OCI-LY1 (cell line): ENCODE measurements at regions not wholly inside any gene's neighbourhood (a gene's known extent, or its start where the extent isn't known, plus 50 kb on each side); places are given as distances from the start of the nearest gene placed in this dataset.

ENCODE experiments used
- H2AFZ ChIP-seq: fragments of 200-600 bp; sonication (generic), shearing (Covaris generic); 2 replicates; pipeline ENCODE4 v1.6.0; 2014; ENCODE audit warnings: antibody characterized with exemption, mild to moderate bottlenecking, low read length
- H3F3A ChIP-seq: fragments of 200-600 bp; sonication (generic), shearing (Covaris generic); 2 replicates; pipeline ENCODE4 v1.6.0; 2014; ENCODE audit warnings: mild to moderate bottlenecking, antibody characterized with exemption, low read length, moderate library complexity; ENCODE audit not compliant: insufficient read depth
- H3K27ac ChIP-seq: fragments of 200-600 bp; sonication (generic); 2 replicates; pipeline ENCODE4 v1.5.1; 2014; ENCODE audit warnings: low read length, mixed run types, mild to moderate bottlenecking, low read depth; ENCODE audit not compliant: poor library complexity, severe bottlenecking
- H3K27me3 ChIP-seq: fragments of 200-600 bp; sonication (generic); 2 replicates; pipeline ENCODE4 v1.6.0; 2014; ENCODE audit warnings: antibody characterized with exemption, mild to moderate bottlenecking, low read length, moderate library complexity; ENCODE audit not compliant: insufficient read depth
- H3K36me3 ChIP-seq: fragments of 200-600 bp; sonication (generic); 2 replicates; pipeline ENCODE4 v1.6.1; 2014; ENCODE audit warnings: mild to moderate bottlenecking, antibody characterized with exemption, low read length, moderate library complexity, mixed read lengths; ENCODE audit not compliant: insufficient read depth
- H3K4me1 ChIP-seq: fragments of 200-600 bp; sonication (generic); 2 replicates; pipeline ENCODE4 v1.5.1; 2014; ENCODE audit warnings: mild to moderate bottlenecking, low read length, moderate library complexity; ENCODE audit not compliant: insufficient read depth, severe bottlenecking
- H3K4me2 ChIP-seq: fragments of 200-600 bp; sonication (generic), shearing (Covaris generic); 2 replicates; pipeline ENCODE4 v1.6.1; 2014; ENCODE audit warnings: low read length
- H3K4me3 ChIP-seq: fragments of 200-600 bp; sonication (generic); 2 replicates; pipeline ENCODE4 v1.5.1; 2014; ENCODE audit warnings: low read length, low read depth, mild to moderate bottlenecking, mixed read lengths; ENCODE audit not compliant: poor library complexity, severe bottlenecking
- H3K79me2 ChIP-seq: fragments of 200-600 bp; shearing (Covaris generic); 2 replicates; pipeline ENCODE4 v1.6.1; 2016; ENCODE audit warnings: mixed run types, low read length, mixed read lengths; ENCODE audit not compliant: insufficient read depth
- H3K9ac ChIP-seq: fragments of 200-600 bp; sonication (generic), shearing (Covaris generic); 2 replicates; pipeline ENCODE4 v1.6.1; 2014; ENCODE audit warnings: mild to moderate bottlenecking, low read length, mixed read lengths
- H3K9me2 ChIP-seq: fragments of 200-600 bp; sonication (generic), shearing (Covaris generic); 2 replicates; pipeline ENCODE4 v1.6.1; 2014; ENCODE audit warnings: low read depth, mild to moderate bottlenecking, low read length, mixed read lengths
- H3K9me3 ChIP-seq: fragments of 200-600 bp; shearing (Covaris generic); 2 replicates; pipeline ENCODE4 v1.6.1; 2014; ENCODE audit warnings: low read length, mixed read lengths
- H4K20me1 ChIP-seq: fragments of 200-600 bp; sonication (generic), shearing (Covaris generic); 2 replicates; pipeline ENCODE4 v1.6.0; 2016; ENCODE audit warnings: mild to moderate bottlenecking, low read length; ENCODE audit not compliant: insufficient read depth
- CTCF ChIP-seq: fragments of 200-600 bp; sonication (generic), shearing (Covaris generic); IDR thresholded peaks from 2 replicates; pipeline ENCODE4 v1.5.1; 2017; ENCODE audit warnings: mild to moderate bottlenecking, antibody characterized with exemption, low read length, moderate library complexity, mixed read lengths
- EZH2 ChIP-seq: fragments of 200-600 bp; sonication (generic), shearing (Covaris generic); IDR thresholded peaks from 2 replicates; pipeline ENCODE4 v1.8.0; 2017; ENCODE audit warnings: borderline replicate concordance, mixed run types, mild to moderate bottlenecking, antibody characterized with exemption, low read length, moderate library complexity, mixed read lengths

- H3F3A ChIP-seq = no peaks in the 10 kb centered on the region
- no peaks in the 10 kb centered on the region for H3K27me3 ChIP-seq
- H3K36me3 ChIP-seq = no peaks in the 10 kb centered on the region
- no peak overlapping the region for H3K4me2 ChIP-seq
- H3K9me2 ChIP-seq = no peaks in the 10 kb centered on the region
- no peak overlapping the region for H3K27ac ChIP-seq
- H3K79me2 ChIP-seq = no peaks in the 10 kb centered on the region
- H3K4me3 ChIP-seq = no peak overlapping the region
- H3K9ac ChIP-seq = no peak overlapping the region
- no peaks in the 10 kb centered on the region for H4K20me1 ChIP-seq
- no peak overlapping the region for H2AFZ ChIP-seq
- TF ChIP-seq CTCF = no peak
- no peak for TF ChIP-seq EZH2
- H3K4me1 ChIP-seq = no peaks in the 10 kb centered on the region
- no peaks in the 10 kb centered on the region for H3K9me3 ChIP-seq
These were observed 398.3 kb downstream of the MFSD1 start for GRCh38 chr3:159200176-159200575.

GRCh38 chr3:159208050-159208449, 406.2 kb downstream of the MFSD1 start:
- no peaks in the 10 kb centered on the region for H3K9me3 ChIP-seq
- no peaks in the 10 kb centered on the region for H4K20me1 ChIP-seq
- H3K4me3 ChIP-seq = no peak overlapping the region
- no peak overlapping the region for H3K27ac ChIP-seq
- no peaks in the 10 kb centered on the region for H3K36me3 ChIP-seq
- H3K79me2 ChIP-seq = no peaks in the 10 kb centered on the region
- TF ChIP-seq CTCF = no peak
- TF ChIP-seq EZH2 = no peak
- no peaks in the 10 kb centered on the region for H3K27me3 ChIP-seq
- no peak overlapping the region for H3K9ac ChIP-seq
- no peaks in the 10 kb centered on the region for H3K4me1 ChIP-seq
- H3F3A ChIP-seq = no peaks in the 10 kb centered on the region
- H3K4me2 ChIP-seq = no peak overlapping the region
- no peak overlapping the region for H2AFZ ChIP-seq
- no peaks in the 10 kb centered on the region for H3K9me2 ChIP-seq

GRCh38 chr3:159209459-159209858, 407.6 kb downstream of the MFSD1 start:
- Histone ChIP-seq H3F3A (no peaks in the 10 kb centered on the region), H3K4me2 (no peak overlapping the region), H3K27me3 (no peaks in the 10 kb centered on the region), H3K4me1 (no peaks in the 10 kb centered on the region), H3K9me3 (no peaks in the 10 kb centered on the region), H3K27ac (no peak overlapping the region), H3K79me2 (no peaks in the 10 kb centered on the region), H3K9ac (no peak overlapping the region), H3K9me2 (no peaks in the 10 kb centered on the region), H2AFZ (no peak overlapping the region), H3K36me3 (no peaks in the 10 kb centered on the region), H4K20me1 (no peaks in the 10 kb centered on the region), H3K4me3 (no peak overlapping the region)
- TF ChIP-seq CTCF (no peak), EZH2 (no peak)
